Brain microvascular endothelial cell (primary cell): ENCODE measurements at regions not wholly inside any gene's neighbourhood (a gene's known extent, or its start where the extent isn't known, plus 50 kb on each side); places are given as distances from the start of the nearest gene placed in this dataset.

Experiments
- DNase-seq: peaks from one replicate; pipeline ENCODE4 v3.0.0-alpha.2; 2020
- H3K27ac ChIP-seq: fragments of 250-450 bp; sonication (Bioruptor Pico); 2 replicates; pipeline ENCODE4 v1.5.1; 2020; ENCODE audit warnings: mild to moderate bottlenecking, moderate library complexity
- H3K27me3 ChIP-seq: fragments of 250-450 bp; sonication (Bioruptor Pico); replicated peaks from 2 replicates; pipeline ENCODE4 v1.5.1; 2020; ENCODE audit warnings: mild to moderate bottlenecking
- H3K36me3 ChIP-seq: fragments of 250-450 bp; sonication (Bioruptor Pico); replicated peaks from 2 replicates; pipeline ENCODE4 v1.5.1; 2020; ENCODE audit warnings: mild to moderate bottlenecking
- H3K4me3 ChIP-seq: 2 replicates; pipeline ENCODE4 v1.5.1; 2011; ENCODE audit warnings: low read depth, mild to moderate bottlenecking, control low read depth, low read length, moderate library complexity
- in situ Hi-C: cut with HindIII; loops from 2 replicates; pipeline ENCODE4 v1.10.0; 2017; ENCODE audit warnings: low sequenced_read_pairs, low pct_ligation_motif_present
- TF ChIP-seq, protein P1 (sequence below): IDR thresholded peaks from 2 replicates; pipeline ENCODE4 v1.5.1; 2011; ENCODE audit warnings: low read depth, mild to moderate bottlenecking, moderate library complexity, low read length, control low read depth, inconsistent platforms; ENCODE audit errors: missing control alignments

DNA sequence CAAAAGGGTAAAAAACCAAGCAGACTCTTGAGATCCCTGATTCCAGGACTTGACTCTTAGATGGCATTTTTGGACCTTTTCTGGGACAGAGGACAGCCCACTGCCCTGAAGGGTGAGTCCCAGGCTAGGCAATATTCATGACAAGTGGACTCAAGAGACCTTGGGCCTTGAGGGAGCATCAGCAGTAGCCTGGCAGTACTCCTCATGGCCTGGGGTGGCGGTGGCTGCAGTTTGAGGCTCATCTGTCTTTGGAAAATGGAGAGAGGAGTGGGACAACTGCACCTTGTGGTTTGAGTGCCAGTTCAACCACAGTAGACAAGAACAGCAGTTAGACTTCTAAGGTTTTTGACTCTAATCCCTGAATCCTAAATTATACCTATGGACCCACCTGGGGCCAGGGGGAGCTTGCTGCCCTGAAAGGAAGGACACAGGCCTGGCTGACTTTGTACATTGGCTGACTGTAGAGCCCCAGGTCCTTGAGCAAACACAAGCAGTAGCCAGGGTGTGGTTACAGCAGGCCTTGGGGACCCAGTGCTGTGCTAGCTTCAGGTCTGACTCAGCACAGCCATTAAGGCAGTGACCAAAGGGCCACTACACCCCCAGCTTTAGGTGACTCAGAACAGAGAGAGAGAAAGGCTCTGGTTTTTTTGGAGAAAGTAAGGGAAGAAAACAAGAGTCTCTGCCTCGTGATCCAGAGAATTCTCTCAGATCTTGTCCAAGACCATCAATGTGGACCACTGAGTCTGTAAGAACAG is 1023.2 kb downstream of the KCNT2 start:
- H3K27me3 ChIP-seq: no peaks in the 10 kb centered on the region
- H3K4me3 ChIP-seq: no peak overlapping the region
- in situ Hi-C loops: no loop called here
- DNase-seq: no peak
- no peak overlapping the region for H3K27ac ChIP-seq
- no peaks in the 10 kb centered on the region for H3K36me3 ChIP-seq
- TF ChIP-seq, protein P1, sequence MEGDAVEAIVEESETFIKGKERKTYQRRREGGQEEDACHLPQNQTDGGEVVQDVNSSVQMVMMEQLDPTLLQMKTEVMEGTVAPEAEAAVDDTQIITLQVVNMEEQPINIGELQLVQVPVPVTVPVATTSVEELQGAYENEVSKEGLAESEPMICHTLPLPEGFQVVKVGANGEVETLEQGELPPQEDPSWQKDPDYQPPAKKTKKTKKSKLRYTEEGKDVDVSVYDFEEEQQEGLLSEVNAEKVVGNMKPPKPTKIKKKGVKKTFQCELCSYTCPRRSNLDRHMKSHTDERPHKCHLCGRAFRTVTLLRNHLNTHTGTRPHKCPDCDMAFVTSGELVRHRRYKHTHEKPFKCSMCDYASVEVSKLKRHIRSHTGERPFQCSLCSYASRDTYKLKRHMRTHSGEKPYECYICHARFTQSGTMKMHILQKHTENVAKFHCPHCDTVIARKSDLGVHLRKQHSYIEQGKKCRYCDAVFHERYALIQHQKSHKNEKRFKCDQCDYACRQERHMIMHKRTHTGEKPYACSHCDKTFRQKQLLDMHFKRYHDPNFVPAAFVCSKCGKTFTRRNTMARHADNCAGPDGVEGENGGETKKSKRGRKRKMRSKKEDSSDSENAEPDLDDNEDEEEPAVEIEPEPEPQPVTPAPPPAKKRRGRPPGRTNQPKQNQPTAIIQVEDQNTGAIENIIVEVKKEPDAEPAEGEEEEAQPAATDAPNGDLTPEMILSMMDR: no peak

DNA sequence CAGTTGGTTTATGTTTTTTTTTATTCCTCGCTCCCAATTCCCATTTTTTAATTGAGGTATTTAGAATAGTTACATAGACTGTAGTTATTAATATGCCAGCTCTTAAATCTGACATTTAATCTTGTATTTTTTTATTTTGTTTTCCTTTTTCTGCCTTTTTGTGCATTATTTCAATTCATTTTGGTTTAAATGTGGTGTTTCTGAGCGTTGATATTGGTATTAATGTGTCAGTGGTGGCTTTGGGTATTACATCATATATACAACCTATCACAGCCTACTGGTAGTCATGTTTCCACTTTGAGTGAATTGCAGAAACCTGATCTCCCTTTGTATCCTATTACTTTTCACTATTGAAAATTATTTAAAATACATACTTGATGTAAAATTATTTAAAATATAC is 1027.3 kb downstream of the KCNT2 start:
- in situ Hi-C loops: no loop called here
- TF ChIP-seq, protein P1: no peak
- Histone ChIP-seq H3K27me3 (no peaks in the 10 kb centered on the region), H3K36me3 (no peaks in the 10 kb centered on the region), H3K27ac (no peak overlapping the region), H3K4me3 (no peak overlapping the region)
- no peak for DNase-seq

DNA sequence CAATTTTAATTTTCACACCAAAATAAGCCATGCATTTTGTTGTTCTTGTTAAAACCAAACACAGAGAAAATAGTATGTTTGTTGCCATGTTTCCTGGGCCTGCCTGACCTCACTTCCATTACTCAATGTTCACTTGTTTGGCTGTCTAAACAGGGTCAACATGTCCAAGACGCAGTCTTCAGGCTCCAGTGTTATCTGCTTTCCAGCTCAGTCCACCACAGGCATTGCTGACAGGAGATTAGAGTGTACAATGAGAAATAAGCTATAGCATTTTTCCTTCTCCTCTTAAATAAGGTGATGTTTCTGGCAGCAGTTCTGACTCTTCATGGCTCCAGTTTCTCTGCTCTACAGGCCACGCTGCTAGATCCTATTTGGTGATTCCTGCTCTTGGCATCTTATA is 1030.5 kb downstream of the KCNT2 start:
- H3K27me3 ChIP-seq: no peaks in the 10 kb centered on the region
- TF ChIP-seq, protein P1: no peak
- no peaks in the 10 kb centered on the region for H3K36me3 ChIP-seq
- DNase-seq: no peak
- H3K4me3 ChIP-seq: no peak overlapping the region
- no peak overlapping the region for H3K27ac ChIP-seq
- in situ Hi-C loops: no loop called here

DNA sequence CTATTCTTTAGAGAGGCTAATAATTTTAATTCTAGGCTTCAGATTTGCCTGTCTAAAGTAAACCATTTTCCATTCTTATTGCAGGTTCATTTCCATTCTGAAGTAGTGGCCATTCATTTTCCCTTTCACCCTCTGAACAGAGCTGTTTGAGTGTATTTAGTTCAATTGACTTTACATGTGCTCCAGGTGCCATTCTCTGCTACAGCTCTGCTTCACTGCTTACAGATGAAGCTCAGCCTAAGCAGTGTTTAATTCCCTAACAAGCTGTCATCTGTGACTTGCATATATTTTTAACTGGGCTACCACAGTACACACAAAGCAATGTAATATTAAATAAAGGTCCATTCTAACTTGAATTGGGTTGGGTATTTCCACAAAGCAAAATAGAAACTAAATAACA is 1031.6 kb downstream of the KCNT2 start:
- TF ChIP-seq, protein P1: no peak
- in situ Hi-C loops: no loop called here
- no peak for DNase-seq
- Histone ChIP-seq H3K27me3 (no peaks in the 10 kb centered on the region), H3K4me3 (no peak overlapping the region), H3K36me3 (no peaks in the 10 kb centered on the region), H3K27ac (no peak overlapping the region)

DNA sequence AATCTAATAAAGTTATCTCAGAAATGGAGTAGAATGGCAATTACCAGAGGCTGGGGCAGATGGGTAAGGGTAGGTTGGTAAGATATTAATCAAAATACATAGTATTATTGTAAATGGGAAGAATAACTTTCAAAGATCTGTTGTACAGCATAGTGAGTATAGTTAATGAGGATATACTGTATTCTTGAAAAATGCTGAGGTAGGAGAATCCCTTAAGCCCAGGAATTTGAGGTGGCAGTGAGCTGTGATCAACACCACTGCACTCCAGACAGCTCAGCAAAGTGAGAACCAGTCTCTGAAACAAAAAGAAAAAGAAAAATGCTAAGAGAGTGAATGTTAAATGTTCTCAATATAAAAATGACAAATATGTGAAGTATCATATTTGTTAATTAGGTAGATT is 1033.7 kb downstream of the KCNT2 start:
- Histone ChIP-seq H3K36me3 (no peaks in the 10 kb centered on the region), H3K27me3 (no peaks in the 10 kb centered on the region), H3K4me3 (no peak overlapping the region), H3K27ac (no peak overlapping the region)
- DNase-seq: no peak
- TF ChIP-seq, protein P1: no peak
- in situ Hi-C loops: no loop called here

DNA sequence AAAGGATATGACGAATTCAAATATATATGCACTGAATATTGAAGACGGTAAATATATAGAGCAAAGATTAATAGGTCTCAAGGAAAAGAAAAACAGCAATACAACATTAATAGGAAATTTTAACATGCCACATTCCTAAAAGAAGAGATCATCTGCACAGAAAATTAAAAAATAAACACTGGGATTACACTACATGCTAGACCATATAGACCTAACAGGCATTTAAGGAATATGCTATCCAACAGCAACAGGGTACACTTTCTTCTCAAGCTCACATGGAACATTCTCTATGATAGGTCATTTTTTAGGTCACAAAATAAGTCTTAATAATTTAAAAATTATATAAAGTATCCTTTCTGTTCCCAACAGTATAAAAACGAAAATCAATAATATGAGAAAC is 1038.3 kb downstream of the KCNT2 start:
- in situ Hi-C loops: no loop called here
- H3K4me3 ChIP-seq: no peak overlapping the region
- H3K36me3 ChIP-seq: no peaks in the 10 kb centered on the region
- TF ChIP-seq, protein P1: no peak
- H3K27ac ChIP-seq: no peak overlapping the region
- no peak for DNase-seq
- no peaks in the 10 kb centered on the region for H3K27me3 ChIP-seq
